SU-DHL-6 (cell line): ENCODE measurements at regions not wholly inside any gene's neighbourhood (a gene's known extent, or its start where the extent isn't known, plus 50 kb on each side); places are given as distances from the start of the nearest gene placed in this dataset.

Experiments used
- H2AFZ ChIP-seq: fragments of 200-600 bp; sonication (generic); 2 replicates; pipeline ENCODE4 v1.6.1; 2014; ENCODE audit warnings: low read depth, mild to moderate bottlenecking, moderate library complexity, mixed read lengths, antibody characterized with exemption, low read length; ENCODE audit not compliant: severe bottlenecking
- H3F3A ChIP-seq: fragments of 200-600 bp; shearing (Covaris generic); 2 replicates; pipeline ENCODE4 v1.6.0; 2016; ENCODE audit warnings: antibody characterized with exemption, mild to moderate bottlenecking; ENCODE audit not compliant: insufficient read depth
- H3K27ac ChIP-seq: fragments of 200-600 bp; sonication (generic); 2 replicates; pipeline ENCODE4 v1.5.1; 2016; ENCODE audit warnings: low read depth, mild to moderate bottlenecking, low read length, moderate library complexity, mixed read lengths
- H3K27me3 ChIP-seq: fragments of 200-600 bp; sonication (generic), shearing (Covaris generic); 2 replicates; pipeline ENCODE4 v1.6.0; 2014; ENCODE audit warnings: mild to moderate bottlenecking, low read length
- H3K36me3 ChIP-seq: fragments of 200-600 bp; sonication (generic); 2 replicates; pipeline ENCODE4 v1.6.1; 2014; ENCODE audit warnings: mild to moderate bottlenecking, low read length, mixed read lengths
- H3K4me2 ChIP-seq: fragments of 300-600, 200-600 bp; shearing (Covaris generic), sonication (generic); 2 replicates; pipeline ENCODE4 v1.6.0; 2014; ENCODE audit warnings: low read length, low read depth, mild to moderate bottlenecking; ENCODE audit not compliant: poor library complexity, severe bottlenecking
- H3K4me3 ChIP-seq: fragments of 200-600 bp; sonication (generic); 2 replicates; pipeline ENCODE4 v1.5.1; 2014; ENCODE audit warnings: antibody characterized with exemption, low read length, mild to moderate bottlenecking, mixed read lengths; ENCODE audit not compliant: insufficient read depth, poor library complexity, severe bottlenecking
- H3K79me2 ChIP-seq: fragments of 200-600 bp; sonication (generic); 2 replicates; pipeline ENCODE4 v1.6.1; 2014; ENCODE audit warnings: mild to moderate bottlenecking, low read length, moderate library complexity; ENCODE audit not compliant: insufficient read depth
- H3K9ac ChIP-seq: fragments of 200-600 bp; sonication (generic); 2 replicates; pipeline ENCODE4 v1.7.0; 2014; ENCODE audit warnings: mild to moderate bottlenecking, low read length
- H3K9me2 ChIP-seq: fragments of 200-600 bp; sonication (generic); replicated peaks from 2 replicates; pipeline ENCODE4 v1.6.1; 2014; ENCODE audit warnings: low read length; ENCODE audit not compliant: insufficient read depth
- H3K9me3 ChIP-seq: fragments of 200-600 bp; sonication (generic); 2 replicates; pipeline ENCODE4 v1.6.1; 2014; ENCODE audit warnings: low read length, mixed read lengths; ENCODE audit not compliant: insufficient read depth
- H4K20me1 ChIP-seq: fragments of 200-600 bp; sonication (generic); 2 replicates; pipeline ENCODE4 v1.6.1; 2014; ENCODE audit warnings: low read depth, mild to moderate bottlenecking, antibody characterized with exemption, low read length, moderate library complexity, mixed read lengths
- EZH2phosphoT487 ChIP-seq: fragments of 200-600 bp; sonication (generic), shearing (Covaris generic); conservative IDR thresholded peaks from 2 replicates; pipeline ENCODE4 v1.6.1; 2018; ENCODE audit warnings: mild to moderate bottlenecking, antibody characterized with exemption, low read length, moderate library complexity, mixed read lengths
- TF ChIP-seq, protein P1 (sequence below): fragments of 200-600 bp; sonication (generic); IDR thresholded peaks from one replicate; pipeline ENCODE4 v1.5.1; 2017; ENCODE audit warnings: antibody characterized with exemption, mild to moderate bottlenecking, low read length, moderate library complexity; ENCODE audit not compliant: insufficient read depth, poor library complexity, severe bottlenecking

DNA sequence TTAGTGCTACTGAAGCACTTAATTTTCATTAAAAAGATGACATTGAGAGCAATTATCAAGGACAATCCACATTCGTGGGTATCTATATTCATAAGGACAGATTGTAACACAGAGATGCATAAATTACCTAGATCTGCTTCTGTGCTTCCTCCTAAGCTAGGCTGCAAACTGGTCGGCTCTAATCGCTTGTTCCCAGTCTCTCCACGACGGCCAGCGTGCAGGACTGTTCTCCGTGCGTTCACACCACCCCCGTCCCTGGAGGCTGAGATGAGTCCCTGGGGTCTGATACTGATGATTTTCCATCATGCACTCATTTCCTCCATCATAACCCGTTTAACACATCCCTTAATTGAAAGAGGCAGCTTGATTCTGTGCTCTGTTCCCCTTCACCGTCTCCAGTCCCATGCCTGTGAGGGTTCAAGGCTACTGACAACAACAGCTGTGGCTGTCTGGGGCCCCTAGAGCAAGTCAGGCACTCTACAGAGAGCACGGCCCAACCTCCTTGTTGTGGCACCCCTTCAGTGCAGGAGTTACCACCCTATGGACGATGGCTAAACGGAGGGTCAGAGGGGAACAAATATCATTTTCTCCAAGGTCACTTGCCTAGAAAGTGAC lies 469.6 kb downstream of the NPHP4 start:
- TF ChIP-seq EZH2phosphoT487 = no peak
- TF ChIP-seq, protein P1, sequence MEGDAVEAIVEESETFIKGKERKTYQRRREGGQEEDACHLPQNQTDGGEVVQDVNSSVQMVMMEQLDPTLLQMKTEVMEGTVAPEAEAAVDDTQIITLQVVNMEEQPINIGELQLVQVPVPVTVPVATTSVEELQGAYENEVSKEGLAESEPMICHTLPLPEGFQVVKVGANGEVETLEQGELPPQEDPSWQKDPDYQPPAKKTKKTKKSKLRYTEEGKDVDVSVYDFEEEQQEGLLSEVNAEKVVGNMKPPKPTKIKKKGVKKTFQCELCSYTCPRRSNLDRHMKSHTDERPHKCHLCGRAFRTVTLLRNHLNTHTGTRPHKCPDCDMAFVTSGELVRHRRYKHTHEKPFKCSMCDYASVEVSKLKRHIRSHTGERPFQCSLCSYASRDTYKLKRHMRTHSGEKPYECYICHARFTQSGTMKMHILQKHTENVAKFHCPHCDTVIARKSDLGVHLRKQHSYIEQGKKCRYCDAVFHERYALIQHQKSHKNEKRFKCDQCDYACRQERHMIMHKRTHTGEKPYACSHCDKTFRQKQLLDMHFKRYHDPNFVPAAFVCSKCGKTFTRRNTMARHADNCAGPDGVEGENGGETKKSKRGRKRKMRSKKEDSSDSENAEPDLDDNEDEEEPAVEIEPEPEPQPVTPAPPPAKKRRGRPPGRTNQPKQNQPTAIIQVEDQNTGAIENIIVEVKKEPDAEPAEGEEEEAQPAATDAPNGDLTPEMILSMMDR = no peak
- Histone ChIP-seq H3K27ac (no peak overlapping the region), H3K9me2 (no peaks in the 10 kb centered on the region), H3F3A (no peaks in the 10 kb centered on the region), H4K20me1 (no peaks in the 10 kb centered on the region), H3K4me3 (no peak overlapping the region), H3K79me2 (no peaks in the 10 kb centered on the region), H3K36me3 (no peaks in the 10 kb centered on the region), H3K4me2 (no peak overlapping the region), H3K9me3 (no peaks in the 10 kb centered on the region), H2AFZ (no peak overlapping the region), H3K27me3 (no peaks in the 10 kb centered on the region), H3K9ac (no peak overlapping the region)

DNA sequence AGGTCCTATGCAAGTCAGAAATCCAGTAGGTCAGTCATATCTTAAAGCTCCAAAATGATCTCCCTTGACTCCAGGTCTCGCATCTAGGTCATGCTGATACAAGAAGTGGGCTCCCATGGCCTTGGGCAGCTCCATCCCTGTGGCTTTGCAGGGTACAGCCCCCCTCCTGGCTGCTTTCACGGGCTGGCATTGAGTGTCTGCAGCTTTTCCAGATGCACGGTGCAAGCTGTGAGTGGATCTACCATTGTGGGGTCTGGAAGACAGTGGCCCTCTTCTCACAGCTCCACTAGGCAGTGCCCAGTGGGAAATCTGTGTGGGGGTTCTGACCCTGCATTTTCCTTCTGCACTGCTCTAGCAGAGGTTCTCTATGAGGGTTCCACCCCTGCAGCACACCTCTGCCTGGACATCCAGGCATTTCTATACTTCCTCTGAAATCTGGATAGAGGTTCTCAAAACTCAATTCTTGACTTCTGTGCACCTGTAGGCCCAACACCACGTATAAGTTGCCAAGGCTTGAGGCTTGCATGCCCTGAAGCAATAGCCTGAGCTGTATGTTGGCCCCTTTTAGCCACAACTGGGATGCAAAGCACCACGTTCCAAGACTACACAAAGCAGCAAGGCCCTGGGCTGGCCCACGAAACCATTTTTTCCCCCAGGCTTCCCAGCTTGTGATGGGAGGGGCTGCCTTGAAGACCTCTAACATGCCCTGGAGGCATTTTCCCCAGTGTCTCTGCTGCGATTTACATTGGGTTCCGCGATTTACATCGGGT lies 472.7 kb downstream of the NPHP4 start:
- Histone ChIP-seq H3K4me3 (no peak overlapping the region), H3K27me3 (no peaks in the 10 kb centered on the region), H3K36me3 (no peaks in the 10 kb centered on the region), H3K9me3 (no peaks in the 10 kb centered on the region), H3K9me2 (no peaks in the 10 kb centered on the region), H3K27ac (no peak overlapping the region), H3K9ac (no peak overlapping the region), H3F3A (no peaks in the 10 kb centered on the region), H3K4me2 (no peak overlapping the region), H3K79me2 (no peaks in the 10 kb centered on the region), H4K20me1 (no peaks in the 10 kb centered on the region), H2AFZ (no peak overlapping the region)
- no peak for TF ChIP-seq EZH2phosphoT487
- TF ChIP-seq, protein P1 = no peak

DNA sequence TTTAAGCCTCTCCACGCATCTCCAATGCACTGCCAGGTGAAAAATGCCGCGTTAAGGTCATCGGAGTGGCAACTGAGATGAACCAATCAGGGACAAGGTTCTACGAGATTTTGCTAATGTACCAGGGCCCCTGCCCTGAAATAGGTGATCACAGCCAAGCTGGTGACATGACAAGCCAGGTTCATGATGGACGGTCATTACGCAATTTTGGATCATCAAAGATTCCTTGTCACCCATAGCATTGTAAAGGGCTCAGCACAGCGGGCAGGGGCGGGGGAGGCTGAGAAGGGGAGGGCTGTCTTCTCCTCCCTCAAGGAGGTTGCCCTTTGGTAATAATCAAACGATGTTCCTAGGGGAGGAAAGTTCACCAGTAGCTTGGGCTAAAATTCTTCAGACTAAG lies 475.5 kb downstream of the NPHP4 start:
- no peaks in the 10 kb centered on the region for H3K36me3 ChIP-seq
- H4K20me1 ChIP-seq = no peaks in the 10 kb centered on the region
- no peak overlapping the region for H3K4me3 ChIP-seq
- H3K9ac ChIP-seq = no peak overlapping the region
- H3K27me3 ChIP-seq = no peaks in the 10 kb centered on the region
- no peaks in the 10 kb centered on the region for H3K9me3 ChIP-seq
- H3K9me2 ChIP-seq = no peaks in the 10 kb centered on the region
- no peak overlapping the region for H3K4me2 ChIP-seq
- H2AFZ ChIP-seq = no peak overlapping the region
- TF ChIP-seq EZH2phosphoT487 = no peak
- TF ChIP-seq, protein P1 = no peak
- H3K27ac ChIP-seq = no peak overlapping the region
- H3F3A ChIP-seq = no peaks in the 10 kb centered on the region
- no peaks in the 10 kb centered on the region for H3K79me2 ChIP-seq
